ENCODE measurements at regions not wholly inside any gene's neighbourhood (a gene's known extent, or its start where the extent isn't known, plus 50 kb on each side); places are given as distances from the start of the nearest gene placed in this dataset.
"Not testable (repeated sequence)": the region's sequence is repeated elsewhere in the genome, so short reads cannot be mapped to it uniquely, and the experiment has no call there.

DNA sequence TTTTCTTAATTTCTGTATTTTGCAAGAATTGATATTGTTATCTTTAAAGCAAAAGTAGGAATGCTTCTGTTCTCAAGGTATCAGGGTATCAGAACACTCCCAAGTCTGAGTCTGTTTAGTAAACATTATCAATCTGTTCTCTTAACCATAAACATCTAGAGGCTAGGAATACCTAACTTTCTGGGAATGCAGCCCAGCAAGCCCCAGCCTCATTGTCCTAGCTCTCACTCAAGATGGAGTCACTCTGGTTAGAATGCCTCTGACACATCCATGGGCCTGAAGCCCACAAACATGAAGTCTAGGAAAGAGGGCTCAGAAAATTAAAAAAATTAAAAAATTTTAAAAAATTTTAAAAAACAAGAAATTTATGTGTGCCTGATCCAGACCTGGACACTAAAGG, 315.1 kb upstream of the DKK2 start:
- Histone ChIP-seq H3K27ac (no peak overlapping the region), H3K4me3 (no peak overlapping the region)
- no peak for DNase-seq (ENCODE audit: low spot score)
- TF ChIP-seq, protein P1, sequence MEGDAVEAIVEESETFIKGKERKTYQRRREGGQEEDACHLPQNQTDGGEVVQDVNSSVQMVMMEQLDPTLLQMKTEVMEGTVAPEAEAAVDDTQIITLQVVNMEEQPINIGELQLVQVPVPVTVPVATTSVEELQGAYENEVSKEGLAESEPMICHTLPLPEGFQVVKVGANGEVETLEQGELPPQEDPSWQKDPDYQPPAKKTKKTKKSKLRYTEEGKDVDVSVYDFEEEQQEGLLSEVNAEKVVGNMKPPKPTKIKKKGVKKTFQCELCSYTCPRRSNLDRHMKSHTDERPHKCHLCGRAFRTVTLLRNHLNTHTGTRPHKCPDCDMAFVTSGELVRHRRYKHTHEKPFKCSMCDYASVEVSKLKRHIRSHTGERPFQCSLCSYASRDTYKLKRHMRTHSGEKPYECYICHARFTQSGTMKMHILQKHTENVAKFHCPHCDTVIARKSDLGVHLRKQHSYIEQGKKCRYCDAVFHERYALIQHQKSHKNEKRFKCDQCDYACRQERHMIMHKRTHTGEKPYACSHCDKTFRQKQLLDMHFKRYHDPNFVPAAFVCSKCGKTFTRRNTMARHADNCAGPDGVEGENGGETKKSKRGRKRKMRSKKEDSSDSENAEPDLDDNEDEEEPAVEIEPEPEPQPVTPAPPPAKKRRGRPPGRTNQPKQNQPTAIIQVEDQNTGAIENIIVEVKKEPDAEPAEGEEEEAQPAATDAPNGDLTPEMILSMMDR (IDR thresholded peaks at IDR 0.05), result no peak

DNA sequence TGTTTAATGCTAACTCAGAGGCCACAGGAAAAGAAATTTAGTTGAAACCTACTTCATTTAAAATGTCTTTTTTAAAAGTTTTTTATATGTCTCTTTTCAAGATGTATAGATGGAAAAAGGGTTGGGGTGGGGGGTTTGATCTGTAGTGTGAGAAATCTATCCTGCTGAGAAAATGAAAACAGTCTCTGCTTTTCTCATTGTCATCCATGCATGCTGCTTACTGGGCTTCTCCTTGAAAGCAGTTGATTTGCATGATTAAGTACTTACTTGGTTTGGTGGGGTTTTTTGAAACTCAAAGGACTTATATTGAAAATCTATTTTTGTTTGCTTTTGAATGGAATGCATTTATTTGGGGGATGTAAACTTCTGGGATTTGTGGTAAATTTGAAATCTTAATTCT, 313.6 kb upstream of the DKK2 start:
- TF ChIP-seq, protein P1 (IDR thresholded peaks at IDR 0.05), result no peak
- no peak overlapping the region for H3K4me3 ChIP-seq
- no peak for DNase-seq (ENCODE audit: low spot score)
- H3K27ac ChIP-seq, result no peak overlapping the region

GRCh38 chr4:107349266-107349665, 313.2 kb upstream of the DKK2 start:
- DNase-seq (ENCODE audit: low spot score), result no peak
- no peak overlapping the region for H3K27ac ChIP-seq
- H3K4me3 ChIP-seq, result no peak overlapping the region
- TF ChIP-seq, protein P1 (IDR thresholded peaks at IDR 0.05), result no peak

DNA sequence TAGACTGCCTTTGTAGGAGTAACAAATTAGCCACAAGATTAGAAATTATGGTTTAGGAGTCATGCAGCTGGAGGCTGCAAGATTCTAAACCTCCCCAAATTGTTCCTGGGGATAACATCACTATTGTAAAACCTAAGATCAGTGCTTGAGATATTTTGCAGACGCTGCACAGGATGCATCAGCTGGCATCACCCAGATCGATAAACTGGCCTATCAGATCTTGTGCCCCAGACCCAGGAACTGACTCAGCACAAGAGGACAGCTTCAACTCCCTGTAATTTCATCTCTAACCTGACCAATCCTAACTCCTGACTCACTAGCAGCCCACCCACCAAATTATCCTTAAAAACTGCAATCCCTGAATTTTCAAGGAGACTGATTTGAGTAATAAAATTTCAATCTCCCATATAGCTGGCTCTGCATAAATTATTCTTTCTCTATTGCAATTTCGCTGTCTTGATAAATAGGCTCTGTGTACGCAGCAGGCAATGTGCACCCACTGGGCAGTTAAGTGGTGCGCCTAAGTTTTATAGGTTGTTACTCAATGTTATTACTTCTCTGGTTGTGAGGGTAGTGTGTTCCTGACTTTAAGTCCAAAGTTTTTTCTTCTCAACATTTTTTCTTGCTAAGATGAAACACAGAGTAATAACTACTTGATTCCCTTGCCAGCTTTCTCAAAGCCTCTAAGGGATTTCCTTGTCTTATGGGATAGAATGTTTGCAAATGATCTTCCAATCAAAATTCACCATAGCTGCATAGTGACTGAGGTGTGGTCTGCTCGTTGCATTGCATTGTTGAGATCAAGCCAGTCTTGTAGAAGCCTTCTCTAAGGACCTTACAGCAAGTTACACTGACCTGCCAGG, 312.3 kb upstream of the DKK2 start:
- DNase-seq (ENCODE audit: low spot score), result no peak
- no peak overlapping the region for H3K4me3 ChIP-seq

DNA sequence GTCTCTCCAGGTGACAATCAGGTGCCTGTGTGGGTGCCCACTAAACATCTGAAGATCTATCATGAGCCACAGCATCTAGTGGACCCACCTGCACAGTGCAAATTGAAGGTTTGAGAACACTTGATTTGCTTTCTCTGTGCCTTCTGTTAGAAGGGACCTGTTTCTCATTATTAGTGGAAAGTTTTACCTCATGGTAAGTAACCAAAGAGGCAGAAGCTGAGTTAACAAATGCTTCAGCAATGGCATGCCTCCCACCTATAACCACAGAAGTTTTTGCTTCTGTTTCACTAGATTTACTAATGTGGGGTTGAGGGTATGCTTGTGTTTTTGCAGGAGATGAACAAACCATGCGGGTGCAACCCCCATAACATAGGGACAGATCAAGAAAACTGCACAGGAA, 297.4 kb upstream of the DKK2 start:
- no peak for DNase-seq (ENCODE audit: low spot score)
- Histone ChIP-seq H3K27ac (no peak overlapping the region), H3K4me3 (no peak overlapping the region)
- TF ChIP-seq, protein P1 (IDR thresholded peaks at IDR 0.05), result no peak

More for the DNA sequence above, 312.3 kb upstream of the DKK2 start:
- H3K27ac ChIP-seq, result no peak overlapping the region
- TF ChIP-seq, protein P1 (IDR thresholded peaks at IDR 0.05), result no peak

DNA sequence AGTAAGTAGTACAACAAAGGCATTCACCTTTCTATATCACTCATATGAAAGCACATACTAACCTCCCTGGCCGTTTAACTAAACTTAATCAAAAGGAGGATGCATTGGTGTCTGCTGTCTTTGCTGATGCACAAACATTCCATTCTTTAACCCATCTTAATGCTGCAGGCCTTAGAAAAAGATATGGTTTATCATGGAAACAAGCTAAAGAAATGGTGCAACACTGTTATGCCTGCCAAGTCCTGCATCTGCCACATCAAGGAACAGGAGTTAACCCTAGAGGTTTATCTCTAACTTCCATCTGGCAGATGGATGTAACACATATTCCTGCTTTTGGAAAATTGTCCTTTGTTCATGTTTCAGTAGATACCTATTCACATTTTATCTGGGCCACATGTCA, 296.5 kb upstream of the DKK2 start:
- DNase-seq (ENCODE audit: low spot score); H3K27ac ChIP-seq: not testable (repeated sequence)

DNA sequence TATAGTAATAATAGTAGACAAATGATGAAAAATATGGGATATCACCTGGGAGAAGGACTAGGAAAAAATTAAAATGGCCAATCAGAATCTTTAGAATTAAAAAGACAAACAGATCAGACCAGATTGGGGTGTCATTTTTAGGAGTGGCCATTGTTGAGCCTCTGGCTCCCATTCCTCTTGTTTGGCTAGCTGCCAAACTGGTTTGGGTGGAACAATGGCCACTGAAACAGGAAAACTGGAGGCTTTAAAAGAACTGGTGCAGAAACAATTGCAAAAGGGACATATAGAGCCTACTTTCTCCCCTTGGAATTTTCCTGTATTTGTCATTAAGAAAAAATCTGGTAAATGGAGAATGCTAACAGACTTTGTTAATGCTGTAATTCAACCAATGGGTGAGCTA, 294.8 kb upstream of the DKK2 start:
- TF ChIP-seq, protein P1 (IDR thresholded peaks at IDR 0.05), result no peak
- Histone ChIP-seq H3K27ac (no peak overlapping the region), H3K4me3 (no peak overlapping the region)
- no peak for DNase-seq (ENCODE audit: low spot score)

More for the DNA sequence above, 296.5 kb upstream of the DKK2 start:
- not testable (repeated sequence) for H3K4me3 ChIP-seq

Measured in coronary artery (tissue), 2 donors.